ENCODE measurements at regions not wholly inside any gene's neighbourhood (a gene's known extent, or its start where the extent isn't known, plus 50 kb on each side); places are given as distances from the start of the nearest gene placed in this dataset.

DNA sequence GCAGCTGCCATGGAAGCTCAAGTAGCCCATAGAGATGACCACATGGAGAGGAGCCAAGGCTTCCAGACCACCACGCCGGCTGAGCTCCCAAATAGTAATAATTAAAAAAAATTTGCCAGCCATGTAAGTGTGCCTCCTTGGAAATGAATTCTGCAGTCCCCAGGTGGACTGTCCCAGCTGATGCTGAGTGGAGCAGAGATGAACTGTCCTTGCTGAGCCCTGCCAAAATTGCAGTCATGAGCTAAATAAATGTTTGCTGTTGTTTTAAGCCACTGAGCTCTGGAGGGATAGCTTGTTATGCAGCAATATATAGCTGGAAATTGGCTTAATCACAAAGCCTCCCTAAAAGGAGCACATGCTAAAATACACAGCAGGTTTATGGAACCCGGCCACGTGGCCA lies 55.6 kb upstream of the SNRPB2 start (continued):
- TF ChIP-seq, protein P1, sequence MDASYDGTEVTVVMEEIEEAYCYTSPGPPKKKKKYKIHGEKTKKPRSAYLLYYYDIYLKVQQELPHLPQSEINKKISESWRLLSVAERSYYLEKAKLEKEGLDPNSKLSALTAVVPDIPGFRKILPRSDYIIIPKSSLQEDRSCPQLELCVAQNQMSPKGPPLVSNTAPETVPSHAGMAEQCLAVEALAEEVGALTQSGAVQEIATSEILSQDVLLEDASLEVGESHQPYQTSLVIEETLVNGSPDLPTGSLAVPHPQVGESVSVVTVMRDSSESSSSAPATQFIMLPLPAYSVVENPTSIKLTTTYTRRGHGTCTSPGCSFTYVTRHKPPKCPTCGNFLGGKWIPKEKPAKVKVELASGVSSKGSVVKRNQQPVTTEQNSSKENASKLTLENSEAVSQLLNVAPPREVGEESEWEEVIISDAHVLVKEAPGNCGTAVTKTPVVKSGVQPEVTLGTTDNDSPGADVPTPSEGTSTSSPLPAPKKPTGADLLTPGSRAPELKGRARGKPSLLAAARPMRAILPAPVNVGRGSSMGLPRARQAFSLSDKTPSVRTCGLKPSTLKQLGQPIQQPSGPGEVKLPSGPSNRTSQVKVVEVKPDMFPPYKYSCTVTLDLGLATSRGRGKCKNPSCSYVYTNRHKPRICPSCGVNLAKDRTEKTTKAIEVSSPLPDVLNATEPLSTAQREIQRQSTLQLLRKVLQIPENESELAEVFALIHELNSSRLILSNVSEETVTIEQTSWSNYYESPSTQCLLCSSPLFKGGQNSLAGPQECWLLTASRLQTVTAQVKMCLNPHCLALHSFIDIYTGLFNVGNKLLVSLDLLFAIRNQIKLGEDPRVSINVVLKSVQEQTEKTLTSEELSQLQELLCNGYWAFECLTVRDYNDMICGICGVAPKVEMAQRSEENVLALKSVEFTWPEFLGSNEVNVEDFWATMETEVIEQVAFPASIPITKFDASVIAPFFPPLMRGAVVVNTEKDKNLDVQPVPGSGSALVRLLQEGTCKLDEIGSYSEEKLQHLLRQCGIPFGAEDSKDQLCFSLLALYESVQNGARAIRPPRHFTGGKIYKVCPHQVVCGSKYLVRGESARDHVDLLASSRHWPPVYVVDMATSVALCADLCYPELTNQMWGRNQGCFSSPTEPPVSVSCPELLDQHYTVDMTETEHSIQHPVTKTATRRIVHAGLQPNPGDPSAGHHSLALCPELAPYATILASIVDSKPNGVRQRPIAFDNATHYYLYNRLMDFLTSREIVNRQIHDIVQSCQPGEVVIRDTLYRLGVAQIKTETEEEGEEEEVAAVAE (CRISPR knock-in tag; IDR thresholded peaks at IDR 0.05; ENCODE audit: borderline replicate concordance) = no peak
- TF ChIP-seq, protein P2, sequence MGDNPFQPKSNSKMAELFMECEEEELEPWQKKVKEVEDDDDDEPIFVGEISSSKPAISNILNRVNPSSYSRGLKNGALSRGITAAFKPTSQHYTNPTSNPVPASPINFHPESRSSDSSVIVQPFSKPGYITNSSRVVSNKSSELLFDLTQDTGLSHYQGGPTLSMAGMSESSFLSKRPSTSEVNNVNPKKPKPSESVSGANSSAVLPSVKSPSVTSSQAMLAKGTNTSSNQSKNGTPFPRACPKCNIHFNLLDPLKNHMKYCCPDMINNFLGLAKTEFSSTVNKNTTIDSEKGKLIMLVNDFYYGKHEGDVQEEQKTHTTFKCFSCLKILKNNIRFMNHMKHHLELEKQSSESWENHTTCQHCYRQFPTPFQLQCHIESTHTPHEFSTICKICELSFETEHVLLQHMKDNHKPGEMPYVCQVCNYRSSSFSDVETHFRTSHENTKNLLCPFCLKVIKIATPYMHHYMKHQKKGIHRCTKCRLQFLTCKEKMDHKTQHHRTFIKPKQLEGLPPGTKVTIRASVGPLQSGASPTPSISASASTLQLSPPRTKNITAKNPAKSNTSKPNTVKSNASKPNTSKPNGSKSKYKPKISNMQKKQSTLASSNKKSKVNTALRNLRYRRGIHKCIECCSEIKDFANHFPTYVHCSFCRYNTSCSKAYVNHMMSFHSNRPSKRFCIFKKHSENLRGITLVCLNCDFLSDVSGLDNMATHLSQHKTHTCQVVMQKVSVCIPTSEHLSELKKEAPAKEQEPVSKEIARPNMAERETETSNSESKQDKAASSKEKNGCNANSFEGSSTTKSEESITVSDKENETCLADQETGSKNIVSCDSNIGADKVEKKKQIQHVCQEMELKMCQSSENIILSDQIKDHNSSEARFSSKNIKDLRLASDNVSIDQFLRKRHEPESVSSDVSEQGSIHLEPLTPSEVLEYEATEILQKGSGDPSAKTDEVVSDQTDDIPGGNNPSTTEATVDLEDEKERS (CRISPR knock-in tag; IDR thresholded peaks at IDR 0.05) = no peak

DNA sequence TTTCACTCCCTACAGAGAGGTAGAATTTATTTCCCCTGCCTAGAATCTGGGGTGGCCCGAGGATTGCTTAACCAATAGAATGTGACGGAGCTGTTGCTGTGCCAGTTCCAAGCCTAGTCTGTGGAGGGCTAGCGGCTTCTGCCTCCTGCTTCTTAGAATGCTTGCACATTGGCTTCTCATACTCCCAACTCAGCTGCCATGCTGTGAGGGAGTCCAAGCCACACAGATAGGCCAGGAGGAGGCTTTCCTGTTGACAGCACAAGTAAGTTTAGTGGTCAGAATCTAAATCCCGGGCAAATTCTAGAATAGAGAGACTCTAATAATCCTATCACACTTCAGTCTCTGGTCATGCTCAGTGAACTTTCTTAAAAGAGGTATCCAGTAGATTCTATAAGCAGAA lies 57.5 kb upstream of the SNRPB2 start:
- 23% methylated on average over 4 of the region's 4 CpGs for WGBS (ENCODE audit: low lambda C conversion rate)
- Histone ChIP-seq H3K27ac (ENCODE audit: extremely low read length, insufficient read depth, low read length) (no peak overlapping the region), H3K9me3 (ENCODE audit: low read length) (peaks cover 5% of the 10 kb centered on the region; the same call in 1 of the 2 replicates), H3K36me3 (replicated peaks in 1 of 2; ENCODE audit: control insufficient read depth in 1 of 2, insufficient read depth in 2 of 2, low read length in 2 of 2) (no peaks in the 10 kb centered on the region), H3K9ac (ENCODE audit: insufficient read depth, low read depth, low read length) (no peak overlapping the region), H3K4me2 (ENCODE audit: low read depth, low read length) (no peak overlapping the region), H4K20me1 (ENCODE audit: insufficient read depth, low read length) (no peaks in the 10 kb centered on the region), H3K4me3 (replicated peaks in 1 of 3; ENCODE audit: insufficient read depth in 1 of 3, low read depth in 2 of 3, low read length in 3 of 3) (no peak overlapping the region), H3K4me1 (ENCODE audit: insufficient read depth, low read length) (no peaks in the 10 kb centered on the region), H3K79me2 (ENCODE audit: insufficient read depth, low read length) (no peaks in the 10 kb centered on the region), H2AFZ (ENCODE audit: low read length) (no peak overlapping the region), H3K27me3 (ENCODE audit: control insufficient read depth in 1 of 2, insufficient read depth in 2 of 2, low read length in 2 of 2) (no peaks in the 10 kb centered on the region)
- no peak for DNase-seq (ENCODE audit: low spot score)
- no TSS peak for BruUV-seq (replicated peaks)
- in situ Hi-C loops (cut with HindIII; ENCODE audit: extremely low pct_ligation_motif_present, low pct_unique_long_range_greater_than_20kb) (no loop called here), intact Hi-C loops (cut with micrococcal nuclease; ENCODE audit: unreplicated experiment) (no loop called here)
- POLR2A ChIA-PET = no interaction called here
- CTCF ChIA-PET (ENCODE audit: low intra/inter-chr PET ratio, low total read pairs) = no interaction called here
- ATAC-seq = no peak
- no peak for FAIRE-seq
- no peak for TF ChIP-seq ETV6 (CRISPR knock-in tag; conservative IDR thresholded peaks at IDR 0.05)
- TF ChIP-seq, protein P3, sequence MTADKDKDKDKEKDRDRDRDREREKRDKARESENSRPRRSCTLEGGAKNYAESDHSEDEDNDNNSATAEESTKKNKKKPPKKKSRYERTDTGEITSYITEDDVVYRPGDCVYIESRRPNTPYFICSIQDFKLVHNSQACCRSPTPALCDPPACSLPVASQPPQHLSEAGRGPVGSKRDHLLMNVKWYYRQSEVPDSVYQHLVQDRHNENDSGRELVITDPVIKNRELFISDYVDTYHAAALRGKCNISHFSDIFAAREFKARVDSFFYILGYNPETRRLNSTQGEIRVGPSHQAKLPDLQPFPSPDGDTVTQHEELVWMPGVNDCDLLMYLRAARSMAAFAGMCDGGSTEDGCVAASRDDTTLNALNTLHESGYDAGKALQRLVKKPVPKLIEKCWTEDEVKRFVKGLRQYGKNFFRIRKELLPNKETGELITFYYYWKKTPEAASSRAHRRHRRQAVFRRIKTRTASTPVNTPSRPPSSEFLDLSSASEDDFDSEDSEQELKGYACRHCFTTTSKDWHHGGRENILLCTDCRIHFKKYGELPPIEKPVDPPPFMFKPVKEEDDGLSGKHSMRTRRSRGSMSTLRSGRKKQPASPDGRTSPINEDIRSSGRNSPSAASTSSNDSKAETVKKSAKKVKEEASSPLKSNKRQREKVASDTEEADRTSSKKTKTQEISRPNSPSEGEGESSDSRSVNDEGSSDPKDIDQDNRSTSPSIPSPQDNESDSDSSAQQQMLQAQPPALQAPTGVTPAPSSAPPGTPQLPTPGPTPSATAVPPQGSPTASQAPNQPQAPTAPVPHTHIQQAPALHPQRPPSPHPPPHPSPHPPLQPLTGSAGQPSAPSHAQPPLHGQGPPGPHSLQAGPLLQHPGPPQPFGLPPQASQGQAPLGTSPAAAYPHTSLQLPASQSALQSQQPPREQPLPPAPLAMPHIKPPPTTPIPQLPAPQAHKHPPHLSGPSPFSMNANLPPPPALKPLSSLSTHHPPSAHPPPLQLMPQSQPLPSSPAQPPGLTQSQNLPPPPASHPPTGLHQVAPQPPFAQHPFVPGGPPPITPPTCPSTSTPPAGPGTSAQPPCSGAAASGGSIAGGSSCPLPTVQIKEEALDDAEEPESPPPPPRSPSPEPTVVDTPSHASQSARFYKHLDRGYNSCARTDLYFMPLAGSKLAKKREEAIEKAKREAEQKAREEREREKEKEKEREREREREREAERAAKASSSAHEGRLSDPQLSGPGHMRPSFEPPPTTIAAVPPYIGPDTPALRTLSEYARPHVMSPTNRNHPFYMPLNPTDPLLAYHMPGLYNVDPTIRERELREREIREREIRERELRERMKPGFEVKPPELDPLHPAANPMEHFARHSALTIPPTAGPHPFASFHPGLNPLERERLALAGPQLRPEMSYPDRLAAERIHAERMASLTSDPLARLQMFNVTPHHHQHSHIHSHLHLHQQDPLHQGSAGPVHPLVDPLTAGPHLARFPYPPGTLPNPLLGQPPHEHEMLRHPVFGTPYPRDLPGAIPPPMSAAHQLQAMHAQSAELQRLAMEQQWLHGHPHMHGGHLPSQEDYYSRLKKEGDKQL (CRISPR knock-in tag; IDR thresholded peaks at IDR 0.05; ENCODE audit: low read depth) = no peak
- TF ChIP-seq, protein P4, sequence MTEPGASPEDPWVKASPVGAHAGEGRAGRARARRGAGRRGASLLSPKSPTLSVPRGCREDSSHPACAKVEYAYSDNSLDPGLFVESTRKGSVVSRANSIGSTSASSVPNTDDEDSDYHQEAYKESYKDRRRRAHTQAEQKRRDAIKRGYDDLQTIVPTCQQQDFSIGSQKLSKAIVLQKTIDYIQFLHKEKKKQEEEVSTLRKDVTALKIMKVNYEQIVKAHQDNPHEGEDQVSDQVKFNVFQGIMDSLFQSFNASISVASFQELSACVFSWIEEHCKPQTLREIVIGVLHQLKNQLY (CRISPR knock-in tag; IDR thresholded peaks at IDR 0.05) = no peak
- no peak for TF ChIP-seq ZNF792 (CRISPR knock-in tag; IDR thresholded peaks at IDR 0.05)

Measured in HepG2 (cell line).